ENCODE measurements at regions not wholly inside any gene's neighbourhood (a gene's known extent, or its start where the extent isn't known, plus 50 kb on each side); places are given as distances from the start of the nearest gene placed in this dataset.

GRCh38 chrX:57771689-57772088 lies 91.6 kb upstream of the NLRP2B start:
- H3K4me3 ChIP-seq (ENCODE audit: low read length), result no peak overlapping the region
- ChIA-PET POLR2A (no interaction called here), CTCF (no interaction called here)
- no peaks in the 10 kb centered on the region for H3K4me1 Mint-ChIP-seq (ENCODE audit: low read depth)
- intact Hi-C loops (cut with DNase I, micrococcal nuclease), result no loop called here
- no peaks in the 10 kb centered on the region for H3K4me1 ChIP-seq (ENCODE audit: insufficient read depth, low read length)
- no peak for ATAC-seq (ENCODE audit: poor library complexity)
- no peak overlapping the region for H3K27ac ChIP-seq (ENCODE audit: low read depth in 1 of 2, low read length in 2 of 2)
- DNase-seq, result no peak
- no peaks in the 10 kb centered on the region for H3K27me3 ChIP-seq (ENCODE audit: control insufficient read depth in 1 of 2, insufficient read depth in 2 of 2, low read length in 2 of 2)
- H3K27ac Mint-ChIP-seq, result no peak overlapping the region
- no peaks in the 10 kb centered on the region for H3K27me3 Mint-ChIP-seq
- no peaks in the 10 kb centered on the region for H3K36me3 Mint-ChIP-seq (ENCODE audit: low read depth)
- no peaks in the 10 kb centered on the region for H3K9me3 ChIP-seq (ENCODE audit: control insufficient read depth in 1 of 2, insufficient read depth in 1 of 2, low read length in 2 of 2)
- H3K9me3 Mint-ChIP-seq, result no peaks in the 10 kb centered on the region
- H3K4me3 Mint-ChIP-seq, result no peak overlapping the region
- TF ChIP-seq, protein P1, sequence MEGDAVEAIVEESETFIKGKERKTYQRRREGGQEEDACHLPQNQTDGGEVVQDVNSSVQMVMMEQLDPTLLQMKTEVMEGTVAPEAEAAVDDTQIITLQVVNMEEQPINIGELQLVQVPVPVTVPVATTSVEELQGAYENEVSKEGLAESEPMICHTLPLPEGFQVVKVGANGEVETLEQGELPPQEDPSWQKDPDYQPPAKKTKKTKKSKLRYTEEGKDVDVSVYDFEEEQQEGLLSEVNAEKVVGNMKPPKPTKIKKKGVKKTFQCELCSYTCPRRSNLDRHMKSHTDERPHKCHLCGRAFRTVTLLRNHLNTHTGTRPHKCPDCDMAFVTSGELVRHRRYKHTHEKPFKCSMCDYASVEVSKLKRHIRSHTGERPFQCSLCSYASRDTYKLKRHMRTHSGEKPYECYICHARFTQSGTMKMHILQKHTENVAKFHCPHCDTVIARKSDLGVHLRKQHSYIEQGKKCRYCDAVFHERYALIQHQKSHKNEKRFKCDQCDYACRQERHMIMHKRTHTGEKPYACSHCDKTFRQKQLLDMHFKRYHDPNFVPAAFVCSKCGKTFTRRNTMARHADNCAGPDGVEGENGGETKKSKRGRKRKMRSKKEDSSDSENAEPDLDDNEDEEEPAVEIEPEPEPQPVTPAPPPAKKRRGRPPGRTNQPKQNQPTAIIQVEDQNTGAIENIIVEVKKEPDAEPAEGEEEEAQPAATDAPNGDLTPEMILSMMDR (IDR thresholded peaks at IDR 0.05), result no peak
- H3K36me3 ChIP-seq (ENCODE audit: insufficient read depth, low read length), result no peaks in the 10 kb centered on the region

DNA sequence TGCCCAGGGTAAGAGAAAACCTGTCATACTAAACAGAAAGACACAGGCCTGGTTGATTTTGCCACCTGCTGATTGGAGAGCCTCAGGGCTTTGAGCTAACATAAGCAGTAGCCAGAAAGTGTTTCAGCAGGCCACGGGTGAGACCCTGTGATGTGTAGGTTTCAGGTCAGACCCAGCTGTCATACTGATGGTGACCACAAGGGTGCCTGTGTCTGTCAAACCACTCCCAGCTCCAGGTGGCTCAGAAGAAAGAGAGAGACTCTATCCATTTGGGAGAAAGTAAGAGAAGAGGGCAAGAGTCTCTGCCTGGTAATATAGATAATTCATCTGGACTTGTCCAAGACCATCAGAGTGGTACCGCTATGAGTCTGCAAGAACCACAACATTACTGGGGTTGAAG lies 72.8 kb upstream of the NLRP2B start:
- CTCF ChIA-PET, result no interaction called here
- Mint-ChIP-seq H3K36me3 (ENCODE audit: low read depth) (no peaks in the 10 kb centered on the region), H3K4me3 (no peak overlapping the region), H3K27ac (no peak overlapping the region), H3K4me1 (ENCODE audit: low read depth) (no peaks in the 10 kb centered on the region), H3K27me3 (no peaks in the 10 kb centered on the region), H3K9me3 (peaks cover 2% of the 10 kb centered on the region)
- ATAC-seq (ENCODE audit: poor library complexity) (no peak), DNase-seq (no peak)
- H3K27me3 ChIP-seq (ENCODE audit: control insufficient read depth in 1 of 2, insufficient read depth in 2 of 2, low read length in 2 of 2), result no peaks in the 10 kb centered on the region
- POLR2A ChIA-PET, result no interaction called here
- no peaks in the 10 kb centered on the region for H3K4me1 ChIP-seq (ENCODE audit: insufficient read depth, low read length)
- peaks cover 0 to 5% of the 10 kb centered on the region in 2 experiments for H3K9me3 ChIP-seq (ENCODE audit: control insufficient read depth in 1 of 2, insufficient read depth in 1 of 2, low read length in 2 of 2)
- no peak overlapping the region for H3K27ac ChIP-seq (ENCODE audit: low read depth in 1 of 2, low read length in 2 of 2)
- no peaks in the 10 kb centered on the region for H3K36me3 ChIP-seq (ENCODE audit: insufficient read depth, low read length)
- no peak overlapping the region for H3K4me3 ChIP-seq (ENCODE audit: low read length)
- TF ChIP-seq, protein P1 (IDR thresholded peaks at IDR 0.05), result no peak
- intact Hi-C loops (cut with DNase I, micrococcal nuclease), result no loop called here

- H3K27me3 ChIP-seq (ENCODE audit: control insufficient read depth in 1 of 2, insufficient read depth in 2 of 2, low read length in 2 of 2), result no peaks in the 10 kb centered on the region
- ChIA-PET CTCF (no interaction called here), POLR2A (no interaction called here)
- Mint-ChIP-seq H3K36me3 (ENCODE audit: low read depth) (no peaks in the 10 kb centered on the region), H3K27ac (no peak overlapping the region), H3K9me3 (no peaks in the 10 kb centered on the region), H3K27me3 (peaks cover 5% of the 10 kb centered on the region), H3K4me3 (no peak overlapping the region), H3K4me1 (ENCODE audit: low read depth) (no peaks in the 10 kb centered on the region)
- TF ChIP-seq, protein P1 (IDR thresholded peaks at IDR 0.05), result no peak
- DNase-seq (no peak), ATAC-seq (ENCODE audit: poor library complexity) (no peak)
- H3K4me1 ChIP-seq (ENCODE audit: insufficient read depth, low read length), result no peaks in the 10 kb centered on the region
- H3K27ac ChIP-seq (ENCODE audit: low read depth in 1 of 2, low read length in 2 of 2), result no peak overlapping the region
- H3K4me3 ChIP-seq (ENCODE audit: low read length), result no peak overlapping the region
- intact Hi-C loops (cut with DNase I, micrococcal nuclease), result no loop called here
- H3K36me3 ChIP-seq (ENCODE audit: insufficient read depth, low read length), result no peaks in the 10 kb centered on the region
- no peaks in the 10 kb centered on the region for H3K9me3 ChIP-seq (ENCODE audit: control insufficient read depth in 1 of 2, insufficient read depth in 1 of 2, low read length in 2 of 2)
Observed at GRCh38 chrX:57741107-57741506, 61.0 kb upstream of the NLRP2B start.

Measured in CD4-positive, alpha-beta T cell (primary cell).